GM19023 (cell line): ENCODE measurements at regions not wholly inside any gene's neighbourhood (a gene's known extent, or its start where the extent isn't known, plus 50 kb on each side); places are given as distances from the start of the nearest gene placed in this dataset.
"Not testable (repeated sequence)": the region's sequence is repeated elsewhere in the genome, so short reads cannot be mapped to it uniquely, and the experiment has no call there.

ENCODE experiments used
- ATAC-seq: cut with Tn5 transposase; IDR thresholded peaks from one replicate; pipeline ENCODE4 v1.9.1; 2021; ENCODE audit warnings: mild to moderate bottlenecking, moderate library complexity; ENCODE audit not compliant: unreplicated experiment

DNA sequence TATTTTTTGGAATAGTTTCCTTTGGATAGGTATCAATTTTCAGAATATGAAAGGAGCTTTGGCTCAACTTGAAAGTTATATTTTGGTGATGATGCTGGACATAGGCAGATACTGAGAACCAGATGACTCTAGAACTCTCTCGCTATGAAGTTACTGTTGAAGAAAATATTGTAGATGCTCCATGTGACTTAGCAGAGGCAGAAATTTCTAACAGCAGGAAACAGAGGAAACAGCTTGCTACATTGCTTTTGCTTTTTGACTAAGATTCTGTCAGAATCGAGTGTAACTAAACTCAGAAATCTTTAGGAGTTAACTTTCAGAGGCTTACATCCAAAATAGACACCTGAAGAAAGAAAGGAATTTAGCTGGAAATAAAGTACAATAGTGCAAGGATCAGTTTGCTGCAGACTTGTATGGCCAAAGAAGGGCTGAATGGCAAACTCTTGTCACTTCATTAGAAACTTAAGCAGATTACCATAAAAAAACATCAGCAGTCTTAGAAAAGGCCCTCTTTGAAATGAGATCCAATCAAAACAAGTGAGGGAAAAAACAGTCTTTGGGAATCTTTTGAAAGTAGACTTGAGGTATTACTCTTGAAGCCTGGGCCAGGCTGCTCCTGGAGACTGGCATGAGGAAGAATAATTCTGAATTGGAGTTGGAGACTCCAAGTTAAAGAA is 911.8 kb downstream of the FSCB start:
- ATAC-seq, result no peak

- ATAC-seq, result no peak
These were observed 915.3 kb downstream of the FSCB start for GRCh38 chr14:43591776-43592175.

- no peak for ATAC-seq
These were observed 919.9 kb downstream of the FSCB start for GRCh38 chr14:43587183-43587582.

DNA sequence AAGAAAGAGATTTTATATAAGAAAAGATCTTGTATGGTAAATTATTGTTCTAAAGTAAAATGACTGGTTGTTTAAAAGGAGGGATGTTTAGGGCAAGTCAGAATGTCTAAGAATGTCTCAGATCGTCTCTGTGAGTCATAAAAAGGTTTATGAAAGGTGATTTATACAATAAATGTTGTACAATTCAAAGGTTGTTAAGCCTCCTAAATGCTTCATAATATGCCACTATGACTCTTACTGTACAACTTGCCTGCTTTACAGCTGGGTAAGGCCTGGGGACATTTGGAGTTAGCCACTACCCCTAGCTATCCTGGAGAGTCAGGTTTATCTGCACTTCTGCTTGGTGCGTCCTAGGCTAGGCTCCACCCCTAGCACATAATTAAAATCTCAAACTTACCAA is 927.4 kb downstream of the FSCB start:
- no peak for ATAC-seq

GRCh38 chr14:43568022-43568421 is 939.1 kb downstream of the FSCB start:
- ATAC-seq, result no peak

DNA sequence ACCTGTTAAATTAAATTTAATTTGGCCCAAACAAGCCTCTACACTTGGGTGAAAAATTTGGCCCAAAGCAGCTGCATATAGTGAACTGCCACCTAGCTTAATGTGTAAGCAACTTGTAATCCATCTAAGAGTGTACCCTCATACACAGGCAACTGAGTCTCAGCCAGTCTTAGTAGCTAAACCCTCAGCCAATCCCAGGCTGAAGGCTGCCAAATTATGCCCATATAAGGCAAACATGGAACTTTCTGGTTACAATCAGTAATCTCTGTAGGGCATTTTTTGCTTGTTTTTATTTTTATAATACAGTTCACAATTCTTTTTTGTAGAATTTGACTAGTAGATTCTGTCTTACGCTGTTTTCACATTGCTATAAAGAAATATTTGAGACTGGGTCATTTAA is 958.7 kb downstream of the FSCB start:
- no peak for ATAC-seq

GRCh38 chr14:43547596-43547995 is 959.5 kb downstream of the FSCB start:
- ATAC-seq, result not testable (repeated sequence)

DNA sequence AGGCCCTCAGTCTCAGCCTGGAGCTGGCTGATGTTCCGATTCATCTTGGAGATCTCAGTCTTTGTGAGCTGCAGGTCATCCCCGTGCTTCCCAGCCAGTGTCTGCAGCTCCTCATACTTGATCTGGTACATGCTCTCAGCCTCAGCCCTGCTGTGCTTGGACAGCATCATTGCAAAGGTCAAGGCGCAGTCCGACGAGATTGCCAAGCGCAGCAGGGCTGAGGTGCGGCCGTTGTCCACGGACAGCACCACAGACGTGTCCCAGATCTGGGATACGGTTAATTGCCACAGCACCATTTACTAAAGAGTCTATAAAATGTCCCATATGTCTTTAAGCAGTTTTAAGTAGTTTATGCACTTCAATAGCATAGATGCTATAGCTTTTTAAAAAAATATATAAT is 965.7 kb downstream of the FSCB start:
- no peak for ATAC-seq

DNA sequence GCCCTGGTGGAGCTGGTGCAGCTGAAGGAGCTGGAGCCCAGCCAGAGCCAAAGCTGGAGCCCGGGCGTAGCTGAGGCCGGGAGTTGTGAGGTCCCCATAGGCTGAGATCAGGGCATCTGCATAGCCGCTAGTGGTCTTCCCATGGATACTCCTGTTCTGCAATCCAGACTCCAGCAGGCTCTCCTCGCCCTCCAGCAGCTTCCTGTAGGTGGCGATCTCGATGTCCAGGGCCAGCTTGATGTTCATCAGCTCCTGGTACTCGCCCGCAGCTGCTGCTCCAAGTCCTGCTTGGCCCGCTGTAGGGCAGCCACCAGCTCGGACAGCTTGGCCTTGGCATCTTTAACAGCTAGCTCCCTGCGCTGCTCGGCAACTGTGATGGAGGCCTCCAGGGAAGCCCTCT is 966.1 kb downstream of the FSCB start:
- no peak for ATAC-seq

DNA sequence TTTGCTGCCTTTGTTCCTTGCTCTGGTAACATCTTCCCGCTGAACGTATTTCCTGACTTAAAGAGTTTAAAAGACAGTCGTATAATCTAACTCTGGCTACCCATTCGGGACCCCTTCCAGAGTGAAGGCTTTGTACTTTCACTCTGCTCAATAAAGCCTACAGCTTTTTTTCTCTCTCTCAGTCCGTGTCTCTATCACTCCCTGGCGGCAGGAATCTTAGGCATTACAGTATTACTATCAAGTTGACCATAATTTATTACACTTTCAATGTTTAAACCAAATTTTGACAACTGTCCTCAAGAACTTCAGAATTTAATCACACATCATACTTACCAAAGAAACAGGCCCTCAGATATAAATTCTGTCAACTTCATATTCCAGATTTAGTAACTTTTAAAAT is 967.9 kb downstream of the FSCB start:
- ATAC-seq, result no peak

DNA sequence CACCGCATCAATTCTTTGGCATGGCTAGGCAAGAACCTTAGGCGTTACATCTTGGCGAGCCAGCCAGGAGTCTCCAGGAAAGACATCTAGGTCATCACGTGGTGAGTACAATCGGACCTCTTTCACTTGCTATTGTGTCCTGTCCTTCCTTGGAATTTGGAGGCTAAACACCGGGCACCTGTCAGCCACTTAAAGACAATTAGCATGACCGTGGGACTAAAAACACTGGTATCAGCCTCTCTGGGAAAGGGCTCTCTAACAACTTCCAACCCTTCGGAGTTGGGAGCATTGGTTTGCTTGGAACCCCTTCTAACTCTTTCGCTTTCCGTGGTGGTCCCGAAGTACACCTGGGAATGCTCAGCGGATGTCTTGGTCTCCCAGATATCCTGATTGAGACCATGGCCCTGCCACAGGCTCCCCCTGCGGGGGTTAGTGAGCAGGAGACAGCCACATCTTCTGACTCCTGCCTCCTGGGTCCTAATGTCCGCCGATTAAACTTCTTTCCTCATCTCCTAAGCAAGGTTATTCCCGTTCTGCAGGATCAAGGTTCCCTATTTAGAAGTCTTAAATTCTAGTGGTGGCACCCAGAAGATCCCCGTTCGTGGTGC is 971.7 kb downstream of the FSCB start:
- ATAC-seq, result no peak

DNA sequence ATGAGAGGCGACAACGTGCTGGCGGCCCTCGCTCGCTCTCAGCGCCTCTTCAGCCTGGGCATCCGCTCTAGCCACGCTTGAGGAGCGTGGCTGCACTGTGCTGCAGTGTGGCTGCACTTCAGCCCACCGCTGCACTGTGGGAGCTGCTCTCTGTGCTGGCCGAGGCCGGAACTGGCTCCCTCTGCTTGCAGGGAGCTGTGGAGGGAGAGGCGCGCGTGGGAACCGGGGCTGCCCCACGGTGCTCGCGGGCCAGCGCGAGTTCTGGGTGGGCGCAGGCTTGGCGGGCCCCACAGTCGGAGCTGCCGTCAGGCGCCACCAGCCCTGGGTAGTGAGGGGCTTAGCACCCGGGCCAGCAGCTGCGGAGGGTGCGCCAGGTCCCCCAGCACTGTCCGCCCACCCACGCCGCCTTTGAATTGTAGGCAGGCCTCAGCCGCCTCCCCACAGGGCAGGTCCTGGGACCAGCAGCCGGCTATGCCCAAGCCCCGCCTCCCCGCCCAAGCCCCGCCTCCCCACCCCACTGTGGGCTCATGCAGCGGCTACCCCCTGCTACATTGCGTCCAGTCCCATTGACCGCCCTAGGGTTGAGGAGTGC is 974.2 kb downstream of the FSCB start:
- ATAC-seq, result no peak

DNA sequence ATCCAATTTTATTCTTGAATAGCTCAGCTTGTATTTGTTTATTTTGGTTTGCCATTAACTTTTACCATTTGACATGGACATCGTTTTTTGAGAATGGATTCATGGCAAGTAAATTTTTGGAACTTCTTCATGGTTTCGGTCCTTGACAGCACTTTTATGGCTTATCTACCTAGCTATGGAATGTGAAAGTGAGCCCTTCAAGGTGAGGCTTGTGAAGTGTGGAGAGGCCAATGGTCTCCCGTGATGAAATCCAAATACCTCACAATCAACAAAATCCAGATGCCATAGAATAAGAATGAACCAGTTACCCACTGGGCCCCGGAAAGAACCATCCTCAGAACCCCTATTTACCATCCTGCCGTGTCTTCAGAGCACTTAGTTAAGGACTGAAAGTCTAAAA is 978.8 kb downstream of the FSCB start:
- ATAC-seq, result no peak

DNA sequence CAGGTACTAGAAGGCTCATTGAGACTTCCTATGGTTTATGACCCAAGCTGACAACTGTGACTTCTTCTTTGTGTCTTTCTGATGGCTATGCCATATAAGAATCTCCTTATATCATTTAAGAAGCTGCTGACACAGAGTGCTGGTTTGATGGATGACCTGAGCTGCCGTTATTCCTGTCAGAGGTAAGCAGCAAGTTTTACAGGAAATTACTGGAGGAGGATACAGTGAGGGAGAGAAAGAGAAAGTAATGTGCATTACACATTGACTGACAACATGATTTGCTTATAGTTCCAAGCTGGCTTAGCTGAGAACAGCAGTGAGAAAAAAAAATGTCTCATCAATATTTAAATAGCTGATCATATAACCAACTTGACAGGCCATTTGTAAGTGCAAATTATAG is 981.4 kb downstream of the FSCB start:
- ATAC-seq, result no peak

GRCh38 chr14:43522901-43523300 is 984.2 kb downstream of the FSCB start:
- no peak for ATAC-seq

DNA sequence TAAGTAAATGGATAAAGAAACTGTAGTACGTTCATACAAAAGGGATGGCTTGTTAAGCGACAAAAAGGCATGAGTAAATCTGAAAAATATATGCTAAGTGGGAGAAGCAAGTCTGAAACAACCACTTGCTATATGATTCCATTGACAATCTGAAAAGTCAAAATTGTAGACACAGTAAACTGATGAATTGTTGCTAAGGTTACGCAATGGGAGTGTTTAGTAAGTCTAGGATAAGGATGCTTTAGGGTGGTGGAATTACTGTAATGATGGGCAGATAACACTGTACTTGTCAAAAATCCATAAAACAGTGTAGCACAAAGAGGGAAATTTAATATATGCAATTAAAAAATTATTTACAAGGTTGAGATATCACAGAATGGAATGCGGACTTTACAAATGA is 984.9 kb downstream of the FSCB start:
- ATAC-seq, result no peak

DNA sequence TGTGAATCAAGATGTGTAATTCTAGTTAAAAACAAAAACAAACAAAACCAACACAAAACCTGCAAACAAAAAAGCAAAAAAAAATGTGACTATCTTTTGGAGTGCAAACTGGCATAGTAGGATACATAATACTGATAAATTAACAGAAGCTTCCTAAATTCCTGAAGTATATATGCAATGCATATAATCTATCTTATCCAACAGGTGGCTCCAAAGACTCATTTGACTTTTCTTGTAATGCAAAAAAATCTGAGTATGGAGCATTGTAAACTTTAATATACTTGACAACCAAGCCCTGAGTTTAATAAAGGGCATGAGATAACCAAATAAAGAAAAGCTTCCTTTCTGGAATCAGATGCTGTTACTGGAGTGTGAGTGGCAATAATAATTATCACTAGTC is 1003.6 kb downstream of the FSCB start:
- no peak for ATAC-seq

GRCh38 chr14:43492359-43492758 is 1014.7 kb downstream of the FSCB start:
- ATAC-seq, result not testable (repeated sequence)

DNA sequence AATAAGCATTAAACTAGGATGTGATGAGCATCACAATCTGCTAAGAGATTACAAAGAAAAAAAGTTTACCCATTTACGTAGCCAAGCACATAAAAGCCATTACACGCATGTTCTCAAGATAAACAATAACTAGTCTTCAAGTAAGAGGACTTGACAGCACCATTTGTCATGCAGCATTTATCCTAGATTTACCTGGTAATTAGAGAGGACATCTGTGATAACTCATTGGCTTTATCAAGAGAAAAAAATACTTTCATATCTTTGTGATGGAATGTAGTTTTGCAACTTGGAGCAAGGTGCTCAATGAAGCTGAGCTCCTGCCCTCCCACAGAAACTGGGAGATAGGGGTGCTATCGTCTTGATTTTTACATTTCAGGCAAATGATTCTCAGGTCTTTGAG is 1023.7 kb downstream of the FSCB start:
- no peak for ATAC-seq

- ATAC-seq, result no peak
These were observed 1025.2 kb downstream of the FSCB start for GRCh38 chr14:43481864-43482263.

- no peak for ATAC-seq
These were observed 1026.1 kb downstream of the FSCB start for GRCh38 chr14:43480976-43481375.

GRCh38 chr14:43479596-43480195 is 1027.4 kb downstream of the FSCB start:
- no peak for ATAC-seq
